GM19035 (cell line): ENCODE measurements at regions not wholly inside any gene's neighbourhood (a gene's known extent, or its start where the extent isn't known, plus 50 kb on each side); places are given as distances from the start of the nearest gene placed in this dataset.

Source experiments
- ATAC-seq: cut with Tn5 transposase; IDR thresholded peaks from one replicate; pipeline ENCODE4 v1.9.1; 2021; ENCODE audit not compliant: unreplicated experiment

GRCh38 chr2:5442736-5443135 is 249.4 kb upstream of the SOX11 start:
- no peak for ATAC-seq

- no peak for ATAC-seq
Observed at GRCh38 chr2:5444168-5444567, 248.0 kb upstream of the SOX11 start.

GRCh38 chr2:5444854-5445253 is 247.3 kb upstream of the SOX11 start:
- ATAC-seq: no peak

- no peak for ATAC-seq
Observed at GRCh38 chr2:5449867-5450266, 242.3 kb upstream of the SOX11 start.

- ATAC-seq: no peak
Observed at GRCh38 chr2:5453220-5454050, 238.7 kb upstream of the SOX11 start.

- no peak for ATAC-seq
Observed at GRCh38 chr2:5454051-5454390, 238.2 kb upstream of the SOX11 start.

- no peak for ATAC-seq
Observed at GRCh38 chr2:5459041-5459440, 233.1 kb upstream of the SOX11 start.

- ATAC-seq: no peak
Observed at GRCh38 chr2:5464657-5465056, 227.5 kb upstream of the SOX11 start.

- no peak for ATAC-seq
Observed at GRCh38 chr2:5465859-5466258, 226.3 kb upstream of the SOX11 start.

GRCh38 chr2:5467178-5467905 is 224.8 kb upstream of the SOX11 start:
- no peak for ATAC-seq

GRCh38 chr2:5472673-5473072 is 219.5 kb upstream of the SOX11 start:
- ATAC-seq: no peak

GRCh38 chr2:5473635-5474034 is 218.5 kb upstream of the SOX11 start:
- ATAC-seq: no peak

- ATAC-seq: no peak
Observed at GRCh38 chr2:5474716-5475115, 217.5 kb upstream of the SOX11 start.

GRCh38 chr2:5479265-5479928 is 212.8 kb upstream of the SOX11 start:
- no peak for ATAC-seq

- ATAC-seq: no peak
Observed at GRCh38 chr2:5482929-5483331, 209.3 kb upstream of the SOX11 start.

GRCh38 chr2:5484868-5485267 is 207.3 kb upstream of the SOX11 start:
- ATAC-seq: no peak

GRCh38 chr2:5491523-5491922 is 200.7 kb upstream of the SOX11 start:
- no peak for ATAC-seq

GRCh38 chr2:5493256-5493655 is 198.9 kb upstream of the SOX11 start:
- ATAC-seq: no peak

- no peak for ATAC-seq
Observed at GRCh38 chr2:5494212-5494611, 198.0 kb upstream of the SOX11 start.

- no peak for ATAC-seq
Observed at GRCh38 chr2:5495586-5495985, 196.6 kb upstream of the SOX11 start.

GRCh38 chr2:5497874-5498273 is 194.3 kb upstream of the SOX11 start:
- no peak for ATAC-seq

GRCh38 chr2:5501807-5502206 is 190.4 kb upstream of the SOX11 start:
- no peak for ATAC-seq
